ENCODE measurements at regions not wholly inside any gene's neighbourhood (a gene's known extent, or its start where the extent isn't known, plus 50 kb on each side); places are given as distances from the start of the nearest gene placed in this dataset.

GRCh38 chr5:60455589-60455988, 244.4 kb downstream of the DEPDC1B start:
- TF ChIP-seq CTCF (IDR thresholded peaks at IDR 0.05): no peak
- no peak for TF ChIP-seq ZFX (IDR thresholded peaks at IDR 0.05; ENCODE audit: borderline replicate concordance)
